ENCODE measurements at regions not wholly inside any gene's neighbourhood (a gene's known extent, or its start where the extent isn't known, plus 50 kb on each side); places are given as distances from the start of the nearest gene placed in this dataset.

DNA sequence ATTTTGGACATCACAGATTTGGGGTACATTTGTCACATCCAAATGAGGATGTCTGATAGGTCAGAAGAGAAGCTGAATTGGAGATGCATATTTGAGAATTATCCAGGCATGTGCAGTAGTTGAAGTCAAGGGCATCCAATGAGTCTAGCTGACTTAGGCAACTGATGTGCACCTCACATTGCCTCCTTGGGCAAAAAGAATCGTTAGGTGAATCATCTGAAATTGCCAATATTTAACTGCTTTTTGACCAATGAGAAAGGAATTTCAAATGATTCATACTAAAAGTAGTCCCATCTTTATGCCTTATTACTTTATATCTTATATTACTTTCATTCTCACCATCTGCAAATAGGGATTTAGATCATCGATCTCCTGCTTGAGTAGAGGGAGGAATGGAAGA is 117.7 kb downstream of the CD47 start:
- TF ChIP-seq, protein P1, sequence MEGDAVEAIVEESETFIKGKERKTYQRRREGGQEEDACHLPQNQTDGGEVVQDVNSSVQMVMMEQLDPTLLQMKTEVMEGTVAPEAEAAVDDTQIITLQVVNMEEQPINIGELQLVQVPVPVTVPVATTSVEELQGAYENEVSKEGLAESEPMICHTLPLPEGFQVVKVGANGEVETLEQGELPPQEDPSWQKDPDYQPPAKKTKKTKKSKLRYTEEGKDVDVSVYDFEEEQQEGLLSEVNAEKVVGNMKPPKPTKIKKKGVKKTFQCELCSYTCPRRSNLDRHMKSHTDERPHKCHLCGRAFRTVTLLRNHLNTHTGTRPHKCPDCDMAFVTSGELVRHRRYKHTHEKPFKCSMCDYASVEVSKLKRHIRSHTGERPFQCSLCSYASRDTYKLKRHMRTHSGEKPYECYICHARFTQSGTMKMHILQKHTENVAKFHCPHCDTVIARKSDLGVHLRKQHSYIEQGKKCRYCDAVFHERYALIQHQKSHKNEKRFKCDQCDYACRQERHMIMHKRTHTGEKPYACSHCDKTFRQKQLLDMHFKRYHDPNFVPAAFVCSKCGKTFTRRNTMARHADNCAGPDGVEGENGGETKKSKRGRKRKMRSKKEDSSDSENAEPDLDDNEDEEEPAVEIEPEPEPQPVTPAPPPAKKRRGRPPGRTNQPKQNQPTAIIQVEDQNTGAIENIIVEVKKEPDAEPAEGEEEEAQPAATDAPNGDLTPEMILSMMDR (IDR thresholded peaks at IDR 0.05), result no peak
- TF ChIP-seq POLR2A (IDR thresholded peaks at IDR 0.05), result no peak

Data from uterus (tissue), 2 donors.